HG02571 (cell line): ENCODE measurements at regions not wholly inside any gene's neighbourhood (a gene's known extent, or its start where the extent isn't known, plus 50 kb on each side); places are given as distances from the start of the nearest gene placed in this dataset.
"Not testable (repeated sequence)": the region's sequence is repeated elsewhere in the genome, so short reads cannot be mapped to it uniquely, and the experiment has no call there.

Experiments
- ATAC-seq: cut with Tn5 transposase; IDR thresholded peaks from one replicate; pipeline ENCODE4 v1.9.1; 2021; ENCODE audit warnings: mild to moderate bottlenecking, moderate library complexity; ENCODE audit not compliant: unreplicated experiment

- no peak for ATAC-seq
Measured at GRCh38 chr7:97373736-97374135, 256.2 kb downstream of the SDHAF3 start.

- no peak for ATAC-seq
Measured at GRCh38 chr7:97377713-97378112, 260.2 kb downstream of the SDHAF3 start.

- no peak for ATAC-seq
Measured at GRCh38 chr7:97381815-97382554, 264.5 kb downstream of the SDHAF3 start.

- no peak for ATAC-seq
Measured at GRCh38 chr7:97390052-97390451, 272.6 kb downstream of the SDHAF3 start.

GRCh38 chr7:97390915-97391593 lies 273.6 kb downstream of the SDHAF3 start:
- ATAC-seq = no peak

GRCh38 chr7:97401398-97401797 lies 283.9 kb downstream of the SDHAF3 start:
- no peak for ATAC-seq

GRCh38 chr7:97405835-97406234 lies 288.3 kb downstream of the SDHAF3 start:
- no peak for ATAC-seq

GRCh38 chr7:97407106-97407505 lies 289.6 kb downstream of the SDHAF3 start:
- no peak for ATAC-seq

GRCh38 chr7:97409346-97409745 lies 291.8 kb downstream of the SDHAF3 start:
- ATAC-seq = no peak

- ATAC-seq = no peak
Measured at GRCh38 chr7:97418312-97418711, 300.8 kb downstream of the SDHAF3 start.

- no peak for ATAC-seq
Measured at GRCh38 chr7:97419898-97420297, 302.4 kb downstream of the SDHAF3 start.

GRCh38 chr7:97421307-97421930 lies 303.9 kb downstream of the SDHAF3 start:
- no peak for ATAC-seq

GRCh38 chr7:97422046-97422445 lies 304.5 kb downstream of the SDHAF3 start:
- no peak for ATAC-seq

GRCh38 chr7:97430006-97430405 lies 301.9 kb upstream of the TAC1 start:
- ATAC-seq = no peak

GRCh38 chr7:97439637-97440214 lies 292.2 kb upstream of the TAC1 start:
- no peak for ATAC-seq

- ATAC-seq = no peak
Measured at GRCh38 chr7:97446361-97446760, 285.5 kb upstream of the TAC1 start.

- ATAC-seq = not testable (repeated sequence)
Measured at GRCh38 chr7:97449448-97449847, 282.4 kb upstream of the TAC1 start.

GRCh38 chr7:97450516-97450915 lies 281.4 kb upstream of the TAC1 start:
- ATAC-seq = no peak

- ATAC-seq = no peak
Measured at GRCh38 chr7:97454636-97455035, 277.2 kb upstream of the TAC1 start.

- ATAC-seq = no peak
Measured at GRCh38 chr7:97457054-97457453, 274.8 kb upstream of the TAC1 start.

- ATAC-seq = no peak
Measured at GRCh38 chr7:97460433-97460832, 271.5 kb upstream of the TAC1 start.

- ATAC-seq = no peak
Measured at GRCh38 chr7:97461596-97461995, 270.3 kb upstream of the TAC1 start.
